ENCODE measurements at regions not wholly inside any gene's neighbourhood (a gene's known extent, or its start where the extent isn't known, plus 50 kb on each side); places are given as distances from the start of the nearest gene placed in this dataset.

DNA sequence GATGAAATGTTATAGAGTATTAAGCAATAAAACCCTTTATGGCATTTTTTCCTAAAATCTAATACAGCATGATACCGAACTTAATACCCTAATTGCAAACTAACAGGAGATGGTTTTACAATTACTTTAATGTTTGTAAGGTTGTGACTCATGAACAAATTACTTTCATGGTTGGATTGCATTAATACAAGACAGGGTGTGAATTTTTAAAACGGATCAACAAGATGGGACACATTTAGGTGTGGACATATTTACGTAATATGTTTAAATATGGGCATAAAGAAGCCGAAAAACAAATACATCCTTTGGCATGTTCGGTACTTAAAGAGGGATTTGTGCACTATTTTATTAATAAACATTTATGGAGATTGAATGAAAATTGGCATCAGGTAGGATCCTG lies 168.3 kb upstream of the SPRY2 start:
- Histone ChIP-seq H3K4me3 (no peak overlapping the region), H3K27ac (no peak overlapping the region), H3K4me1 (no peaks in the 10 kb centered on the region), H3K36me3 (no peaks in the 10 kb centered on the region), H3K27me3 (no peaks in the 10 kb centered on the region), H3K9me3 (no peaks in the 10 kb centered on the region)
- TF ChIP-seq, protein P1, sequence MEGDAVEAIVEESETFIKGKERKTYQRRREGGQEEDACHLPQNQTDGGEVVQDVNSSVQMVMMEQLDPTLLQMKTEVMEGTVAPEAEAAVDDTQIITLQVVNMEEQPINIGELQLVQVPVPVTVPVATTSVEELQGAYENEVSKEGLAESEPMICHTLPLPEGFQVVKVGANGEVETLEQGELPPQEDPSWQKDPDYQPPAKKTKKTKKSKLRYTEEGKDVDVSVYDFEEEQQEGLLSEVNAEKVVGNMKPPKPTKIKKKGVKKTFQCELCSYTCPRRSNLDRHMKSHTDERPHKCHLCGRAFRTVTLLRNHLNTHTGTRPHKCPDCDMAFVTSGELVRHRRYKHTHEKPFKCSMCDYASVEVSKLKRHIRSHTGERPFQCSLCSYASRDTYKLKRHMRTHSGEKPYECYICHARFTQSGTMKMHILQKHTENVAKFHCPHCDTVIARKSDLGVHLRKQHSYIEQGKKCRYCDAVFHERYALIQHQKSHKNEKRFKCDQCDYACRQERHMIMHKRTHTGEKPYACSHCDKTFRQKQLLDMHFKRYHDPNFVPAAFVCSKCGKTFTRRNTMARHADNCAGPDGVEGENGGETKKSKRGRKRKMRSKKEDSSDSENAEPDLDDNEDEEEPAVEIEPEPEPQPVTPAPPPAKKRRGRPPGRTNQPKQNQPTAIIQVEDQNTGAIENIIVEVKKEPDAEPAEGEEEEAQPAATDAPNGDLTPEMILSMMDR (IDR thresholded peaks at IDR 0.05), result no peak
- TF ChIP-seq POLR2A (IDR thresholded peaks at IDR 0.05), result no peak
- no peak for DNase-seq
- intact Hi-C loops (cut with DNase I; ENCODE audit: low total_unique reads), result no loop called here

DNA sequence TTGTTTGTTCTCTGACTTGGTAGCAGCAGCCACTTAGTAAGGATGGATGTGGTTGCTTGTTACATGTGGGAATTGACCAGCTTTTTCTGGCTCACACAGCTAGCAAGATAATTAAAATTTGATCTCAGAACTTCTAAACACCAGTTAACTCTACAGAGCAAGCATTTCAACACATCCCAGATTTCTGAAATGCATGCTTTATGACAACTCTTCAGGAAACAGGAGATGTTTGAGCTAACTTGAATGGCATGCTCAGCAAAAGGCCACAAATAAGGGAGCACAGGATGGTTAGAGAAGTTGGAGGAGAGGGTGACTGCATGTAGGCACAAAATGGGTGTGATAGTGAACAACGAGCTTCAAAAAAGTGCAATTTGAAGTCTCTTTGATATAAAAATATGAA lies 167.1 kb upstream of the SPRY2 start:
- Histone ChIP-seq H3K4me3 (no peak overlapping the region), H3K27ac (no peak overlapping the region), H3K27me3 (no peaks in the 10 kb centered on the region), H3K9me3 (no peaks in the 10 kb centered on the region), H3K4me1 (no peaks in the 10 kb centered on the region), H3K36me3 (no peaks in the 10 kb centered on the region)
- TF ChIP-seq, protein P1 (IDR thresholded peaks at IDR 0.05), result no peak
- no peak for TF ChIP-seq POLR2A (IDR thresholded peaks at IDR 0.05)
- intact Hi-C loops (cut with DNase I; ENCODE audit: low total_unique reads), result no loop called here
- DNase-seq, result no peak

DNA sequence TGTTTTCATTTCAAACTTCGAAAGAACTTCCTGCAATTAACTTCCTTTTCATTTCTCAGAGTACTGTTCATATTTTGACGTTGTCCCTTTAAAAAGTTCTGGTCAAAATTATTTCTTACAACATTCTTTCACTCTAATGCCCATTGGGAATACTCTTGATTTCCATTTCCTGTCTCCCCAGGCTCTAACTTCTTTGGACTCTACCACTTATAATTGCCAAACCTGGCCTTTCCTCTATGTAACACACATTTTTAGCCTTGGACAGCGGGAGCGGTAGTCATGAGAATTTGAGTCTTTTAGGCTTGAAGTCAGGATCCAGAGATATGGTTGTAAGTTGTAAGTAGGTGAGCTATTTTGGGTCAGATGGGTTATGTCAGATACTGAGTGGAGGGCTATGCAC lies 163.5 kb upstream of the SPRY2 start:
- no peak overlapping the region for H3K27ac ChIP-seq
- H3K27me3 ChIP-seq, result no peaks in the 10 kb centered on the region
- DNase-seq, result no peak
- H3K9me3 ChIP-seq, result no peaks in the 10 kb centered on the region
- TF ChIP-seq, protein P1 (IDR thresholded peaks at IDR 0.05), result no peak
- no peak for TF ChIP-seq POLR2A (IDR thresholded peaks at IDR 0.05)
- intact Hi-C loops (cut with DNase I; ENCODE audit: low total_unique reads), result no loop called here
- H3K4me1 ChIP-seq, result no peaks in the 10 kb centered on the region
- no peak overlapping the region for H3K4me3 ChIP-seq
- H3K36me3 ChIP-seq, result no peaks in the 10 kb centered on the region

DNA sequence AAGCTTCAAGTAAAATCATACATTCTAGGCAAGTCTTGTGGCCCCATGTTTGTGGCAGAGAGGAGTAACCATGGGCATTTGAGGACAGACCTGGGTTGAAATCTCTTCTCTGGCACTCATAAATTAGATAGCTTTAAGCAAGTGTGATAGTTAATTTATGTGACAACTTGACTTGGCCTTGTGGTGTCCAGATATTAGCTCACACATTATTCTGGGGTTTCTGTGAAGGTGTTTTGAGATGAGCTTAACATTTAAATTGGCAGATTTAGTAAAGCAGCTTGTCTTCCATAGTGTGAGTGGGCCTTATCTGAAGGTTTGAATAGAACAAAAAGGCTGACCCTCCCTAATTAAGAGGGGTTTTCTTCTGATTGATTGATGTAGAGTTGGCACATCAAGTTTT lies 161.4 kb upstream of the SPRY2 start:
- intact Hi-C loops (cut with DNase I; ENCODE audit: low total_unique reads), result no loop called here
- Histone ChIP-seq H3K9me3 (no peaks in the 10 kb centered on the region), H3K27ac (no peak overlapping the region), H3K4me1 (no peaks in the 10 kb centered on the region), H3K27me3 (no peaks in the 10 kb centered on the region), H3K36me3 (no peaks in the 10 kb centered on the region), H3K4me3 (no peak overlapping the region)
- DNase-seq, result no peak
- TF ChIP-seq, protein P1 (IDR thresholded peaks at IDR 0.05), result no peak
- no peak for TF ChIP-seq POLR2A (IDR thresholded peaks at IDR 0.05)

DNA sequence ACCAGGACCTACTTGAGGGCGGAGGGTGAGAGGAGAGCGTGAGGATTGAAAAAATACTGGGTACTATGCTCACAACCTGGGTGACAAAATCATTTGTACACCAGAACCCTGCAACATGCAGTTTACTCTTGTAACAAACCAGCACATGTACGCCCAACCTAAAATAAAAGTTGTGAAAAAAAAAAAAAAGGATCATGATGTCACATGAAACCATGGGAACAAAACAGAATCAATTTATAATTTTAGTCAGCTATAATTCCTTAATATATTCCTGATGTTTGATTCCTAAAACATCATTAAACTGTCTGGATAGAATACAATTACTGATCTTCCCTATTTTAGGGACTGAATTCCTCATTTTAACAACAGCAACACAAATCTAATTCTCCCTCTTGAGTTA lies 160.6 kb upstream of the SPRY2 start:
- Histone ChIP-seq H3K27me3 (no peaks in the 10 kb centered on the region), H3K4me3 (no peak overlapping the region), H3K27ac (peak overlapping the region in 1 of 2 donors; percentile 41), H3K4me1 (no peaks in the 10 kb centered on the region), H3K36me3 (no peaks in the 10 kb centered on the region), H3K9me3 (no peaks in the 10 kb centered on the region)
- no peak for DNase-seq
- TF ChIP-seq, protein P1 (IDR thresholded peaks at IDR 0.05), result no peak
- no peak for TF ChIP-seq POLR2A (IDR thresholded peaks at IDR 0.05)
- intact Hi-C loops (cut with DNase I; ENCODE audit: low total_unique reads), result no loop called here
